ENCODE measurements at regions not wholly inside any gene's neighbourhood (a gene's known extent, or its start where the extent isn't known, plus 50 kb on each side); places are given as distances from the start of the nearest gene placed in this dataset.

DNA sequence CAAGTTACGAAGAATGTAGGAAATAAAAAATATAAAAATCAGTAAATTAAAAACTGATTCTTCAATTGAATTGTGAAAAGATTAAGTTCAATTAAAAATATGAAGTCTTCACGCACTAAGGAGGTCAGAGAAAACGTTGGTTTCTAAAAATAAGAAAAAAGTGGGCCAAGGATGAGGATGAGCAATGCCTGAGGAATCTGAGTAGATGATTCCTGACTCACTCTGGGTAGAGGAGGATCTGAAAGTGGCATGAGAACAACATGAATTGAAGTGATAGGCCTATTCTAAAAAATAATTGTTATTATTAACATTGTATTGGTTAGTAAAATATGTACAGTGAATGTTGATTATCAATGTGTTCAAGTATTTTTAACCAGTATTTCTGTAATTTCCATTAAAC, 444.2 kb downstream of the GRIA2 start:
- DNase-seq (ENCODE audit: low read depth): no peak

DNA sequence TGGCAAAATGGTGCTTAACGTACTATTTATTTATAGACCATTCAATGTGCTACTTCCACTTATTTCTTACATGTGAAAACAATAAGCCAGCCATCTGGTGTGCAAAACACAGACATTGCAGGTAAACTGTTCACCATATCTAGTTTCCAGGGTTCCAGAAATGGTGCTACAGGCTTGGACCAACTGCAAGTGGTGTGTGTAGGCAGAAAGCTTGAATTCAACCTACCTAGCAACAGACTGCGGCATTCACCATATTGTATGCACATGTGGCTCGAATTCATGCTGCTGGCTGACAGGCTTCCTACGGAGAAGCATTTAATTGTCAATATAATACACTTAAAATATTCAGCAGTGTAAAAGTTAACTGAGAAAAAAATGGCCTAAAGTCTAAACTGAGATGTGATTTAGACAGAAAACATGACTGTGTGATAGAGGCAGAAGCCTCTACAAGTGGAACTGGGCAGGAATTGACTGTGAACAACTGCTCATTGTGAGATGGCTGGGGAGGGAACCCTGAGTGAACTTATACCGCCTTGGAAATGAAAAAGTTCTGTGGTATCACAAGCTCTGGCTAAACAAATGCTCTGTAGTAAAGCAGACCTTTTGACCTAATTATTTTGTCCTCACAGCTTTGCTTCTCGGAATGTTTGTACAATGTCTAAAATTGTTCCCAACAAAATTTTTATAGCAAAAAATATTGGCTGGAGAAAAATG, 434.7 kb downstream of the GRIA2 start:
- DNase-seq (ENCODE audit: low read depth): no peak

DNA sequence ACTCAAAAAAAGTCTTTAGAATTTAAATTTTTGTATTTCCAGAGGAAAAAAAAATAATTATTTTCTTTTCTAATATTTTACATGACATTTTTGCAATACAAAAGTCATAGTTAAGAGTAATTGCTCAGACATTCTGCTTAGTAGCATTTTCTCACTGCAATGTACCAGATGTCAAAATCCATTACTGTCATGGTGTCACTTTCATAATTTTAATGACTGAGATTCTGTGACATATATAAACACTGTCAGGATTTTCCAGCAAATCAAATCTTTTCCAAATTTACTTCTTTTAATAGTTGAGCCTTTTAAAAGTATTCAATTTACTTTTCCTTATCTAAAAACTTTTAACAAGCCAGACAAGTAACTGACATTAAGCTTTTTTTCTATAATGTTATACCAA, 422.7 kb downstream of the GRIA2 start:
- no peak for DNase-seq (ENCODE audit: low read depth)

DNA sequence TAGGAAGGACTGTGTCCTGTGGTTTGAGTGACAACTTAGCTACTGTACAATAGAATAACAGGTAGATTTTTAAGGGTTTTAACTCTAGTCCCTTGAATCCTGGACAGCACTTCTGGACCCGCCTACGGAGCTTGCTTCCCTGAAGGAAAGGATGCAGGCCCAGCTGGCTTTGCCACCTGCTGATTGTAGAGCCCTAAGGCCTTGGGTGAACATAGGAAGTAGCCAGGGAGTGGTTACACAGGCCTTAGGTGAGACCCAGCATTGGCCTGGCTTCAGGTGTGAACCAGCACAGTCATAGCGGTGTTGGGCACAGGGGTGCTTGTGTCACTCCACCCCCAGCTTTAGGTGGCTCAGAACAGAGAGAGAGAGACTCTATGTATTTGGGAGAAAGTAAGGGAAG, 413.5 kb downstream of the GRIA2 start:
- DNase-seq (ENCODE audit: low read depth): no peak

DNA sequence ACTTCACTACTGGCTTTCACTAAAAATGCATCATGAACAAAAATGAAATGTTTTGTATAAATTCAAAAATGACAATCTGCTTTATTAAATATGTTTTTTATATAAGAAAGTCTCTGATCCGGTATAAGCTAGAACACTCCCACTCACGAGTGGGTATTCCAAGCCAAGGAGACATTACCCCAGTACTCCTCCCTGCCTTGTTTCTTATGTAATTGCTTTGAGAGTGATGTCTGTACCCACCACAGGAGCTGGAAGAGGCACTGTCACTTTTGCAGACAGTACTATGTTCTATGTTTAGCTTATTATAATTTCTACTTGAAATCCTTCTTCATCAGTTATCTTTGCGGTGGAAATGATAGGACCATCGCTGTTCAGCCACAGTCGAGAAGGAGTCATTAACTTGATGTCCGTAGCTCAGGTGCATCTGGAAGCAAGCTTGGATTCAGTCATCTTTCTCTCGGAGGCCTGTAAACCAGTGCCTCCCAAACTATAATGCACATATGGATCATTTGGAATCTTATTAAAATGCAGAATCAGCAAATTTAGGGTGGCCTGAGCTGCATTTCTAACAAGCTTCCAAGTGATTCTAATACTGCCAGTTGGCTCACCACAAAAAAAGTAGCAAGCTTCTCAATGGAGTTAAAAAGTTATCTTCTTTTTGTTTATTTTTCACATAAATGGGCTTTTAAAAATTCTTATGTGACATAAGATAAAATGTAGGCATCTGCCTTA, 396.4 kb downstream of the GRIA2 start:
- DNase-seq (ENCODE audit: low read depth): no peak

DNA sequence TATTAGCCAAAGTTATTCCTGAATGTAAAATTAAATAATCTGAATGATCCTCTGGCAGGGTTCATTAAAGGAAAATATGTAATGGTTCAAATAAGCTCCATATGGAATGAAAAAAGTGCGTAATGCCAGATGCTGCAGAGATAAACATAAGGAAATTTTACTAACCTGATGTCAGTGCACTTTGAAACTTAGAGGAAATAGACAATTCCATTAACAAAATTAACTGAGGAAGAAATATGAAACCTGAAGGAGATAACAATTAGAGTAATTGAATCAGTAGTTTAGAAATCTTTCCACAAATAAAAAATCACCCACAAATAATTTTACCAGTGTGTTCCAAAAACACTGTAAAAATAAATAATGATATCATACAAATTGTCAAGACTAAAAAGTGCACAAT, 387.5 kb downstream of the GRIA2 start:
- no peak for DNase-seq (ENCODE audit: low read depth)

DNA sequence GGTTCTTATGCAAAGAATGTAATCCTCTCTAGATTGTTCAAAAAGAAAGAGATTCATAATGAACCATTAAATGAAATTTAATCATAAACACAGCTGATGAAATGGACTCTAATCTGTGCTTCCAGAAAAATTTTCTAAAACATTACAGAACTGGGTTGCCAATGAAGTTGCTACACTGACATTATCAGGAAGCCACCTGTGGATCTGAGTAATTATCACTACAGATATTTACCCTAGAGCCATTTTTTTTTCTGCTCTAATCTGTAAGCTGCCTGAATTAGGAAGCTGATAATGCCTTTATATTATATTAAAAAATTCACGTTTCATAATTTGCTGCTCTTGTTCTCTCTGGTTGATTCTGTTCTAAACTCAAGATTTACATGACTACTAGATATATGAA, 380.1 kb downstream of the GRIA2 start:
- DNase-seq (ENCODE audit: low read depth): no peak

DNA sequence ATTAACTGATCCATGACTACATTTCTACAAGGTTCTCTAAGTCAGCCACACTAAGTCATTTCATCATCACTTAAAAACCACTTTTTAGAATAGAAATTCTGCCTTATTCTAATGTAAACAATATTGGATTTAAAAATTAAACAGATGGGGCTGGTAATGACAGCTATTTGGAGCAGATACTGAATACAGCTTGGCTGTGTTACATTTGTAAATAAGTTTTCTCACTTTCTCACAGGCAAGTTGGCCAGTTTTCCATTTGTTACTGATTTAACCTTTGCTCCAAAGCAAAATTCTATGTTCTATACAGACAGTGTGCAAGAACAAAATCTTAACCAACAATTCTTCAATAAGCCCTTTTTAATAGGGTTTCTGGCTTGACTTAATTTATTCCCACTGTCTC, 370.7 kb downstream of the GRIA2 start:
- no peak for DNase-seq (ENCODE audit: low read depth)

DNA sequence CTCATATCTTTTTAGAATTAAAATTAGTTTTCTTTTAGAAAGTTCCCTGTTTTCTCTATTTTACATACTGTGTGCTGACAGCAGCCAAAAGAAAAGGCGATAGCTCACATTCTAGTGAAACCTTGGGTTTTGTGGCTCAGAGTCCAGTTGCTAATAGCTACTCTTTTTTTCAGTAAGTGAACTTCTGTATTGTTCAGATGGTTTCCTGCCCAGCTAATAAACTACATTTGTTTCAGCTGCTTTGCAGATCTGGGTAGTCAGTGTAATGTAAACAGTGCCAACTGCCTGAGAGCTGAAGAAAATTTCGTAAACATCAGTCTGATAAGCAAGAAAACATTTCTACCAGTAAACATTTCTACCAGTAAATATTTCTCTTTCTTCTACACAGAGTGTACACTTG, 370.2 kb downstream of the GRIA2 start:
- no peak for DNase-seq (ENCODE audit: low read depth)

DNA sequence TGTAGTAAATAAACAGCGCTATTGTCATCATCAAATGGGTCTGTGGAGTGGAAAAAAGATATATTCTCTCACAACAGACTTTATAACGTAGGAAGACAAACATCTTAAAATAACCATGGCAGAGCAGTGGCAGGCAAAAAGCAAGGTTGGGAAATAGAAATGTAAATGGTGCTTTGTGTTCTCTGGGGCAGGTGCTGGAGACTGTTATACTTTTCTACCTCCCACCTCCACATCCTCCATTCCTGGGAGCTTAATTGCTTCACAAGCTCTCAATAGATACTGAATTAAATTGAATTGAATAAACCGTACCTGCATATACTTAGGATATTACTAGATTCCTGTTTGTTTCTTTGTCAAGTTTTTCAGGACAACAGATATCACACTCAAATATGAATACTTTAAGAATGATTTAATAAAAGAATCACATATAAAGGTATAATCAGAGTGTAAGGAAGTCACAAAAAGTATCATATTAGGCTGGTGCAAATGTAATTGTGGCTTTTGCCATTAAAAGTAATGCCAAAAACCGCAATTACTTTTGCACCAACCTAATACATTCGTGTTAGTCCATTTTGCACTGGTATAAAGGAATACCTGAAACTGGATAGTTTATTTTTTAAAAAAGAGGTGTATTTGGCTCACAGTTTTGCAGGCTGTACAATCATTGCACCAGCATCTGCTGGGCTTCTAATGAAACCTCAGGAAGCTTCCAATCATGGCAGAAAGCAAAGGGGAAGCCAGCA, 367.3 kb downstream of the GRIA2 start:
- no peak for DNase-seq (ENCODE audit: low read depth)

DNA sequence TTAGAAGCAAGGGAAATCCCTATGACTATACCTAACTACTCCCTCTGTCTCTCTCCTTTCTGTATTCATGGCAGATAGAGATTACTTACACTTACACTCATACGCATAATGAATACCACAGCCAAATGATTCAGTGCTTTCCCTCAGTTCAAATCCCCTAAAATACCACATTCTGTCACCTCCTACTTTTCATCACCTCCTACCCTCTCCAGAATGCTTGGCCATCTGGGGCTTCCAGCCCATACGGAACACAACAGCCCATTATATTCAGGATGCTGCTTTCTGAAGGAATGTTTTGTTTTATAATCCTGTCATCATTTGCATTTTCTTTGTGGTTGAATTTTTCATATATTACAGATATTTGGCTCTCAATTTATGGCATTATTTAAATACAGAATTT, 361.6 kb downstream of the GRIA2 start:
- DNase-seq (ENCODE audit: low read depth): no peak

DNA sequence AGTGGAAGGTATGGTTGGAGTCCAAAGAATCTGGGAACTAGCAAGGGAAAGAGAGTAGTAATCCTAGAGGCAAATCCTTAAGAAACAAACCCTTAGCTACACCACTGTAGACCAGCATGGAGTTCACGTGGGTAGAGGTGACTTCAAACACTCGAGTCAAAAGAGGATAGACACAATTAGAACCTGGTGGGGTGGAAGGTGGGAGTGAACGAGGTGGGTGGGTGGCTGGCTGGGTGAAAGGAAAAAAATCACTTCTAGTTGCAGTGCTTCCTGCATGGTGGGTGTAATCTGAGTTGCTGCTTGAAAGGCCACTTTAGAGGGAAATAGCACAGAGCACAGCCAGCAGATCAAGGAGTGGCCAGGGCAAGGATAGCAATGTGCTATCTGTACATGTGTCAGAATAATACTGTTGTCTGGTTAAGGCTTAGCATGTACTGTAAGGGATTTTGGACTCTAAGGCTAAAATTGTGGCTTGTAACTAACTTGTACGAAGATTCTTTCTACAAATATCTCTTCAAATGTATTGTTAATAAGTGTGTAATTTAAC, 356.2 kb downstream of the GRIA2 start:
- no peak for DNase-seq (ENCODE audit: low read depth)

DNA sequence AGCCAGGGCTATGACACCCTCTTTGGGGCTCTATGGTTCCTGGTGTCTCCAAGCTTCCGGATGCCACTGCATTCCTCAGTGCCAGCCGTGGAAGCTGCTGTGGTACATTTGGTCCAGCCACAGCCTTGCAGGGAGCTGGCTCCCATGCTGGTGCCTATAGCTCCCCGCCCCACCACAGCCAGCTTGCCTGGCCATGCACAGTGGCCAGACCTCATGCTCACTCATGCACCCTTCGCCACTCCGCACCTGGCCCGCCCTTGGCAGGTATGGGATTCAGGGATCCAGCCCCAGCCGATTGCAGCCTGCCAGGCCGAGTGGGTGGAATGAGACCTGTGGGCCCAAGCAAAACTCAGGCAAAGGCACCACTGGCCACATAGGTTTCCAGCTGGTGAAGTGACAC, 354.8 kb downstream of the GRIA2 start:
- DNase-seq (ENCODE audit: low read depth): no peak

DNA sequence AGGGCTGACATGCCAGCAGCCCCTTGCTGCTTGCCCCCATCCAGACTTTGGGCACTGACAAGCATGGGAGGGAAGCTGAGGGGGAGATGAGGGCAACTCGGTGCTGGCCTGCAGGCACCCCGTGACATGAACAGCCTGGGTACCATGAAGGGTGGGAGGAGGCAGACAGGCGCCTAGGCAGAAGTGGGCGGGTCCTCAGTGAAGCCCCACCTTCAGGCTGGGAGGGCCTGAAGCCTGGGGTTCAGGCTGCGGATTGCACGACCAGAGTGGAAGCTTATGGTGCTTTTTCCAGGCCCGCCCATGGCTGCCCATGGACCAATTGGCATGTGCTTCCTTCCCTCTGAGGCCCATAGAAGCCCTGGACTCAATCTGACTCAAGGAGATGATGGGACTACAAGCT, 354.1 kb downstream of the GRIA2 start:
- DNase-seq (ENCODE audit: low read depth): no peak

DNA sequence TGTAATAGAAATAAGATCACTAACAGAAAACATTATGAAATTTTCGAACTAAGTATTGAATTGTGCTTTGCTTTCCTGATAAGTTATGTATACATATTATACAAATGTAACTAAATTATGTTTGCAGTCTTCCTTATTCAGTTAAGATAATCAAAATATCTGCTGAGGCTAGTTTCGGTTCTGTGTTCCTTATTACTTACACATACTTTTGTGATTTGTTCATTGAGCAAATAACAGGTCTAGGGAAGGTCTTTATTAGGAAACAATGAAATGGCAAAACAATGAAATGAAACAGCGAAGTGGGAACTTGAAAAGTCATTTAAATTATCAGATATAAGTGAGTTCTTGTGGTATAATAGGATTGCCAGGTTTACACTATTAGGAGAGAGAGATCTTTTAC, 352.4 kb downstream of the GRIA2 start:
- no peak for DNase-seq (ENCODE audit: low read depth)

DNA sequence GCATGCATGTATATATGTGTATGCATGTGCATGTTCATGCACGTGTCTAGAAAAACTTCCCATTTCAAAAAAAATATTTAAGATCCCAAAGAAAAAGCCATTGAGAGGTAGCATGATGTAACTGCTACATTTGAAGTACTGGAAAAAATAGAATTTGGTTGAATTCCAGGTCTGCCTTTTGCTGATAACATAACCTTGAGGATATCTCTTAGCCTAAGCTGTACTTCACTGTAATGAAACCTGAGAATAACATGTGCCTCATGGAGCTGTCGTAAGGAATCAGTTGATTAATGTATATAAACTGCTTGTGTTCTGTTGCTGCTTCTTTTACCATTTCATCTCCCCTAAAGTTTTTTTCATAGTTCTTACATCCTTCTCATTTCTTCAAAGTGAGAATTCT, 351.8 kb downstream of the GRIA2 start:
- no peak for DNase-seq (ENCODE audit: low read depth)

DNA sequence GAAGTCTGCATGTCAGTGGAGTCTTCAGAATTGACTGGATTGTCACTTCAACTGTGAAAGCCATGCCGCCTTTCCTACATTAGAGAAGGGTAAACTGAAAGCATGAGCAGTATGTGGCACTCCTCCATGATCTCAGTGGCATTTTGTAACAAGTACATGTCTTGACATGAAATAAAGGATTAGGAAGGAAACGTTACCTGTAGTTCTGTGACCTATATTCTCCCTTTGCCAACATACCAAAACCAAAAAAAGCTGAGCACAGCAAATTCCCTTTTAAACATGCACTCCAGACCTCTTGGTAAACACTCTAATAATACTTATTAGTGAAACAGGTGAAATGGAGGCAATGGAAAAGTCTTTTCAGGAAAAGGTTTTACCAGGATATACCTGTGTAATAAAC, 344.2 kb downstream of the GRIA2 start:
- DNase-seq (ENCODE audit: low read depth): no peak

DNA sequence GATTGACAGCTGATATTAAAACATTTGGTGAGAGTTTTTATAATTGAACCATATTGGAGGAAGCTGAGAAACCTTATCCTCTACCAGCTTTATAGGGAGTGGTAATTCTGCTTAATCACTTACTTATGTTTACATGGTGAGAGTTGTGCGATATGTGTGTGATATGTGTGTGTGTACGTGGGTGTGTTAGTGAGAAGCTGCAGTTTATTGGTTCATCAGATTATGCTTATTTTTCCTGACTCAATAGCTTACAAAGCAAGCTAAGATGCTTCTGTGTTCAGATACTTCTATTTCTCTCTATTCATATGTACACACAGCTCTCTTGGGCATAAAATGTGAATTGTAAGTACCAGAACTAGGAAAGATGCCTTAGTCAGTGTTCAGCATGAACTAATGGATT, 343.7 kb downstream of the GRIA2 start:
- DNase-seq (ENCODE audit: low read depth): no peak

DNA sequence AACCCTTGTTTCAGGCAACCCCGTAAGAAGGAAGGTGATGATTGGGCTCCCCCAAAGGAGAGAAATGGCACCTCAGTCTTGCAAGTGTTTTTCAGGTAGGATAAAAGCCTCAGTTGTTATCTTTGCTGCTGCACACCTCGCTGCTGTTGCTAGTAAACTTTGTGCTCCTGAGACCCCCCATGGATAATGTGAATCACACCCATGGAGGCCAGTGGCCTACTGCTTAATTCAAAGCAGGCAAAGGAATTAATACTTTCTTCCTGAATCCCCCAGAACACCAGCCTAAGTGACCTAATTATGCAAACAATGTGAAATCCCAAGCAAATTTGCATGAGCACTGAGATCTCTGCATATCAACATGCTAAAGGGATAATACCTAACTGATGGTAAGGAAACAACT, 337.5 kb downstream of the GRIA2 start:
- no peak for DNase-seq (ENCODE audit: low read depth)

DNA sequence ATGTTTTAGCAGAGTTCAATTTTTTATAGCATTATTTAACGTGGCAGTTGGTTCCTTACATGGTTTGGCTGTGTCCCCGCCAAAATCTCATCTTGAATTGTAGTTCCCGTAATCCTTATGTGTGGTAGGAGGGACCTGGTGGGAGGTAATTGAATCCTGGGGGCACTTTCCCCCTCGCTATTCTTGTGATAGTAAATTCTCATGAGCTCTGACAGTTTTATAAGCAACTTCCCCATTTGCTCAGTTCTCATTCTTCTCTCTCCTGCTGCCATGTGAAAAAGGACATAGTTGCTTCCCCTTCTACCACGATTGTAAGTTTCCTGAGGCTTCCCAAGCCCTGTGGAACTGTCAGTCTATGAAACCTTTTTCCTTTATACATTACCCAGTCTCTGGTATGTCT, 329.5 kb downstream of the GRIA2 start:
- DNase-seq (ENCODE audit: low read depth): no peak

DNA sequence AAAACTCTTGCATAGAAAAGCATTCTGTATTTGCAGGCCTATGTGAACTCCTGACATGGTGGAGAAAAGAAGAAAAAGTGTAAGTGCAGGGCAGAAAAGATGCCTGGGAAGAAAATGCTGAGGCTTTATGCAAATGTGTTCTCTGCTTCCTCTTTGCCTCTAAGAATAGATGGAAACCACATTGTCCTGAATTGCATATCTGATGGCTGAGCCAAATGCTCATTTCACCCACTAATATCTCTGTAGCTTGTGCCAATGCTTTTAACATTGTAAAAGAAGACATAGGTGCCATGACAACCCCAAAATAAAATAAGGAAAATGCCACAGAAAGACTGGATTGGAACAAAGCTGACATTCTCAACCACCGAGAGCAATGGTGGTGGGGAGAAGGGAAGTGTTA, 307.4 kb downstream of the GRIA2 start:
- no peak for DNase-seq (ENCODE audit: low read depth)

DNA sequence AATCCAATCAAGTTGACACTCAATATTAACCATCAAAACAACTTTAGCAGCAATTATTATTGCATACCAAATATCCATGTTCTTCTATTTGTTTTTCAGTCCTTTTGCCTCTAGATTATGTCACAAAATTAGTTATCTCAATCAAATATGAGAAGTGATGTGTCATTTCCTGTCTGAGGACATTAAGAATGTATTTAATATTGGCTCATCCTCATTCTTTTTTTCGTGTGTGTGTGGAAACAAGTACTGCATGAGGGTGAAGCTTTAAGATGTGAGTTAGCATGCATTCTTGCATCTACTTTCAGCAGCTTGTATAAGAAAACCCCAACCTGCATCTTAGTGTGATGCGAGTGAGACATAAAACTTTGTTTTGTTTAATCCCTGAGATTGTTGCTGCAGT, 301.4 kb downstream of the GRIA2 start:
- DNase-seq (ENCODE audit: low read depth): no peak

DNA sequence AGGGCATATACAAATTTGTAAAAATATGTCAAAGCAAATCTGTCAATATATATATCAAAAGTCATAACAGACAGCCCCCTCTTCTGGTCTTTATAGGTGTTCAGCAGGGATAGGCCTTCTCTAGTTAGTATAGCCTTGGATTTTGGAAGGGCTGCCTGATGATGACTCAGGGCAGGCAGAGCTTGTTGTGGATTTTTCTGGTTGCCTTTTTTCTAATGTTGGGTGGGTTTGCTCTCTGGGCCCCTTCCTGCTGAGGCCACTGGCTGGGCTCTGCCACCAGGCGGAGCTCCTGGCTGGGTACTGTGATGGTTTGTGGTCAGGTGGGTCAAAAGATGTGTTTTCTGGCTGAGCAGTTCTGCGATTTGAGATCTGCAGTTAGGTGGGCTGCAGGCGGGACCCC, 294.2 kb downstream of the GRIA2 start:
- no peak for DNase-seq (ENCODE audit: low read depth)

Data from stimulated activated CD8-positive, alpha-beta memory T cell treated with anti-CD3 and anti-CD28 coated beads, Interleukin-4, amount 100 ng/mL, for 24 hours (primary cell).